Natural killer cell (primary cell): ENCODE measurements at regions not wholly inside any gene's neighbourhood (a gene's known extent, or its start where the extent isn't known, plus 50 kb on each side); places are given as distances from the start of the nearest gene placed in this dataset.
A peak's percentile ranks its signal among the peaks of the same experiment; 100 is the strongest.

Experiments used
- ATAC-seq, 3 donors: fragments of 150-1000 bp in 2 of 3; fragments of 200-7000 bp in 1 of 3; cut with Tn5 transposase; 1 replicate in 1 of 3; 2 replicates in 2 of 3; pipeline ENCODE4 v1.10.0; 2021; ENCODE audit warnings: mild to moderate bottlenecking in 2 of 3, moderate library complexity in 2 of 3
- DNase-seq, 2 donors: peaks; one replicate each; pipeline versions ENCODE4 v3.0.0 to v3.0.0-alpha.2; 2013 to 2021; ENCODE audit warnings: mixed read lengths in 1 of 2
- H3K27ac ChIP-seq: one replicate; pipeline ENCODE4 v1.5.1; 2013; ENCODE audit warnings: mild to moderate bottlenecking, low read length
- H3K27me3 ChIP-seq: one replicate; pipeline ENCODE4 v1.6.1; 2013; ENCODE audit warnings: low read length; ENCODE audit not compliant: control insufficient read depth, insufficient read depth
- H3K36me3 ChIP-seq: one replicate; pipeline ENCODE4 v1.6.1; 2013; ENCODE audit warnings: low read length; ENCODE audit not compliant: control insufficient read depth, insufficient read depth
- H3K4me1 ChIP-seq: one replicate; pipeline ENCODE4 v1.6.1; 2013; ENCODE audit warnings: low read length; ENCODE audit not compliant: control insufficient read depth, insufficient read depth
- H3K4me3 ChIP-seq: one replicate; pipeline ENCODE4 v1.5.1; 2013; ENCODE audit warnings: low read length
- H3K9me3 ChIP-seq: one replicate; pipeline ENCODE4 v1.6.1; 2013; ENCODE audit warnings: low read length; ENCODE audit not compliant: control insufficient read depth, insufficient read depth
- H3K27ac Mint-ChIP-seq, 2 donors: one replicate each; pipeline ENCODE4 v1.8.0; 2022; ENCODE audit warnings: mild to moderate bottlenecking in 2 of 2, mixed read lengths in 2 of 2, moderate library complexity in 1 of 2
- H3K27me3 Mint-ChIP-seq, 2 donors: one replicate each; pipeline ENCODE4 v1.8.0; 2022; ENCODE audit warnings: low read depth in 2 of 2, mixed read lengths in 2 of 2
- H3K36me3 Mint-ChIP-seq: one replicate; pipeline ENCODE4 v1.8.0; 2022; ENCODE audit warnings: mixed read lengths
- H3K4me1 Mint-ChIP-seq, 2 donors: one replicate each; pipeline ENCODE4 v1.8.0; 2022; ENCODE audit warnings: mixed read lengths in 2 of 2
- H3K4me3 Mint-ChIP-seq: one replicate; pipeline ENCODE4 v1.8.0; 2022; ENCODE audit warnings: mild to moderate bottlenecking, moderate library complexity, mixed read lengths
- H3K9me3 Mint-ChIP-seq, 2 donors: one replicate each; pipeline ENCODE4 v1.8.0; 2022; ENCODE audit warnings: mixed read lengths in 2 of 2
- WGBS: methylation state at CpG from one replicate; pipeline ENCODE4 v1.1.7; 2013; ENCODE audit warnings: missing lambda C conversion rate; ENCODE audit not compliant: insufficient coverage; 5-methylcytosine and 5-hydroxymethylcytosine counted together
- intact Hi-C: fragments of 100-400 bp; cut with micrococcal nuclease; formaldehyde crosslinking; loops from one replicate; pipeline ENCODE4 v1.14.2; 2022
- TF ChIP-seq, protein P1 (sequence below): fragments of 200-600 bp; IDR thresholded peaks from one replicate; pipeline ENCODE4 v1.8.0; 2022; ENCODE audit warnings: antibody characterized with exemption

DNA sequence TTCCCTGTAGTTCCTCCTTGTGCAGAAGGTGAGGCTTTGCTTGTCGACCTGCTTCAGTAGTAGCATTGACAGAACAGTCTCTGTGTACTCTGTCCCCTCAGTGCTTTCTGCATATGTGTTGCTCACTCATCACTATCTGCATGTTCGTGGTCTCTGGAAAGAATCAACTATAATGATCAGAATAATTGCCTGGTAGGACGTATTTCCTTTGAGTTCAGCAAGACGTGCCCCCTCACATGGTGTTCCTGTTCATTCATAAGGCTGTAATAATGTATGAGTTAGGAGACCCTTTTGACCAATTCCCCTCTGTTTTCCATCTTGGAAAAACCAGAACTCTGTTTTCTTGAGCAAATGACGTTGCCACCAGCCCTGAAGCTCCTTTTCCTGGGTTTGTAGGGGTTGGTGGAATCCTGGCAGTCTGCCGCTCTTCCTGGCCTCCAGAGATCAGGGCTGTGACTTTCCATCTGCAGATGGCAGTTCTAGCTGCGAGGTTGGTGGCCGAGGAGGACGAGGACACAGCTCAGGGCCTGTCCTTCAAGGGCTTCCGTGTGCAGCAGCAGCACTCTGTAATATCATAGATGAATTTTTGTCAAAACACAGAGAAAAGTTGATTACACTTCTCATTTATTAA is 61.9 kb downstream of the EXOSC2 start:
- ATAC-seq (no peak), DNase-seq (no peak)
- H3K4me3 Mint-ChIP-seq, result no peak overlapping the region
- 74% methylated on average over 10 of the region's 10 CpGs for WGBS
- H3K27ac ChIP-seq, result no peak overlapping the region
- H3K36me3 ChIP-seq, result no peaks in the 10 kb centered on the region
- no peaks in the 10 kb centered on the region for H3K36me3 Mint-ChIP-seq
- intact Hi-C loops, result no loop called here
- no peak overlapping the region for H3K27ac Mint-ChIP-seq
- no peaks in the 10 kb centered on the region for H3K9me3 Mint-ChIP-seq
- TF ChIP-seq, protein P1, sequence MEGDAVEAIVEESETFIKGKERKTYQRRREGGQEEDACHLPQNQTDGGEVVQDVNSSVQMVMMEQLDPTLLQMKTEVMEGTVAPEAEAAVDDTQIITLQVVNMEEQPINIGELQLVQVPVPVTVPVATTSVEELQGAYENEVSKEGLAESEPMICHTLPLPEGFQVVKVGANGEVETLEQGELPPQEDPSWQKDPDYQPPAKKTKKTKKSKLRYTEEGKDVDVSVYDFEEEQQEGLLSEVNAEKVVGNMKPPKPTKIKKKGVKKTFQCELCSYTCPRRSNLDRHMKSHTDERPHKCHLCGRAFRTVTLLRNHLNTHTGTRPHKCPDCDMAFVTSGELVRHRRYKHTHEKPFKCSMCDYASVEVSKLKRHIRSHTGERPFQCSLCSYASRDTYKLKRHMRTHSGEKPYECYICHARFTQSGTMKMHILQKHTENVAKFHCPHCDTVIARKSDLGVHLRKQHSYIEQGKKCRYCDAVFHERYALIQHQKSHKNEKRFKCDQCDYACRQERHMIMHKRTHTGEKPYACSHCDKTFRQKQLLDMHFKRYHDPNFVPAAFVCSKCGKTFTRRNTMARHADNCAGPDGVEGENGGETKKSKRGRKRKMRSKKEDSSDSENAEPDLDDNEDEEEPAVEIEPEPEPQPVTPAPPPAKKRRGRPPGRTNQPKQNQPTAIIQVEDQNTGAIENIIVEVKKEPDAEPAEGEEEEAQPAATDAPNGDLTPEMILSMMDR, result no peak
- H3K27me3 ChIP-seq, result no peaks in the 10 kb centered on the region
- H3K4me1 Mint-ChIP-seq, result peaks cover 30 to 35% of the 10 kb centered on the region in 2 donors
- H3K27me3 Mint-ChIP-seq, result no peaks in the 10 kb centered on the region
- no peaks in the 10 kb centered on the region for H3K9me3 ChIP-seq
- no peak overlapping the region for H3K4me3 ChIP-seq
- H3K4me1 ChIP-seq, result peaks cover 4% of the 10 kb centered on the region

GRCh38 chr9:130756037-130756436 is 62.5 kb downstream of the EXOSC2 start:
- Mint-ChIP-seq H3K9me3 (no peaks in the 10 kb centered on the region), H3K27ac (no peak overlapping the region), H3K4me1 (peaks cover 32 to 40% of the 10 kb centered on the region in 2 donors), H3K36me3 (no peaks in the 10 kb centered on the region), H3K4me3 (no peak overlapping the region), H3K27me3 (no peaks in the 10 kb centered on the region)
- ATAC-seq, result no peak
- no peaks in the 10 kb centered on the region for H3K27me3 ChIP-seq
- no peaks in the 10 kb centered on the region for H3K36me3 ChIP-seq
- no peak overlapping the region for H3K4me3 ChIP-seq
- no peak for DNase-seq
- TF ChIP-seq, protein P1, result no peak
- no peaks in the 10 kb centered on the region for H3K9me3 ChIP-seq
- no peak overlapping the region for H3K27ac ChIP-seq
- intact Hi-C loops, result no loop called here
- no CpG with 5 or more reads among the region's 2 CpGs for WGBS
- peaks cover 4% of the 10 kb centered on the region for H3K4me1 ChIP-seq

DNA sequence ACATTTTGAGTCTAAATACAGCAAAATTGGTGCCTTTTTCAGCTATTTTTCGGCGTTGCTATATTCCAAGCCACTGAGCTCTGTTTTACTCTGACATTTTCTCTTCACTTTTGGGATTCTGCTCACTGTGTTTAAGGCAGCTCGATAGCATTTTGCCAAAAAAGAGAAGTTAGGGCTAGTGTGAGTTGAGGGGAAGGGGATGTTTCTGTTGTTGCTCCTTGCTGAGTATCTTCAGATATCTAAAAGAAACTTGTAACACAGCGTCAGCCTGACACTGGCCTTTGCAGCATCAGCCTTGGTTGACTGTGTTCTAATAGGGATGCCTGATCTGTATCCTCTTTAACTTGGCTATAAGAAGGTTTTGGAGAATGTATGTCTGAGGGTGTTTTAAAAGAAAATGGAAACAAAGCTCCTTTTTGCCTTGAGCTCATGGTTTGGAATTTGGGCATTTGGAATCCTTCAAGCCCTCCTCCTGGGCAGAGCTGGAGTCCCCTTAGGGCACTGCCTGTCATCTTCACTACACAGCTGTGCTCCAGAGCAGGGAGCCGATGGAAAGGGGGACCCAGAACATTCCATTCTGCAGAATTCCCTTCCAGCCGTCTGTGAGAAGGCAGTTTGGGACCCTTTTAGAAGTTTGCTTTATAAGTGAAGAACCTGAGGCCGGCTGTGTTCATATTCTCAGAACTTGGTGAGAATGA is 63.0 kb downstream of the EXOSC2 start:
- no peak for DNase-seq
- H3K36me3 Mint-ChIP-seq, result no peaks in the 10 kb centered on the region
- no peak for ATAC-seq
- peak overlapping the region in 1 of 2 donors; percentile 27 for H3K27ac Mint-ChIP-seq
- Histone ChIP-seq H3K36me3 (no peaks in the 10 kb centered on the region), H3K4me1 (peaks cover 4% of the 10 kb centered on the region), H3K4me3 (no peak overlapping the region), H3K27ac (no peak overlapping the region), H3K27me3 (no peaks in the 10 kb centered on the region), H3K9me3 (no peaks in the 10 kb centered on the region)
- H3K4me1 Mint-ChIP-seq, result peaks cover 37 to 45% of the 10 kb centered on the region in 2 donors
- H3K9me3 Mint-ChIP-seq, result no peaks in the 10 kb centered on the region
- no peaks in the 10 kb centered on the region for H3K27me3 Mint-ChIP-seq
- intact Hi-C loops, result no loop called here
- WGBS, result 53% methylated on average over 7 of the region's 7 CpGs
- no peak overlapping the region for H3K4me3 Mint-ChIP-seq
- TF ChIP-seq, protein P1, result no peak
